ENCODE measurements at regions not wholly inside any gene's neighbourhood (a gene's known extent, or its start where the extent isn't known, plus 50 kb on each side); places are given as distances from the start of the nearest gene placed in this dataset.

GRCh38 chr3:171971919-171972514 is 67.4 kb upstream of the FNDC3B start:
- TF ChIP-seq CTCF (IDR thresholded peaks at IDR 0.05) (no peak), EZH2 (IDR thresholded peaks at IDR 0.05) (no peak), EZH2phosphoT487 (IDR thresholded peaks at IDR 0.05) (no peak)
